Erythroblast (primary cell): ENCODE measurements at regions not wholly inside any gene's neighbourhood (a gene's known extent, or its start where the extent isn't known, plus 50 kb on each side); places are given as distances from the start of the nearest gene placed in this dataset.

Experiments used
- GATA1 ChIP-seq: IDR thresholded peaks from 2 replicates; pipeline ENCODE4 v1.6.1; 2011; ENCODE audit warnings: low read depth, mild to moderate bottlenecking, control low read depth, low read length, moderate library complexity
- POLR2A ChIP-seq: IDR thresholded peaks from 2 replicates; pipeline ENCODE4 v1.6.1; 2011; ENCODE audit warnings: mild to moderate bottlenecking, low read length

- no peak for TF ChIP-seq POLR2A
- TF ChIP-seq GATA1 = no peak
These were observed 109.4 kb downstream of the RFLNA start for GRCh38 chr12:124404162-124404784.
